ENCODE measurements at regions not wholly inside any gene's neighbourhood (a gene's known extent, or its start where the extent isn't known, plus 50 kb on each side); places are given as distances from the start of the nearest gene placed in this dataset.
A peak's percentile ranks its signal among the peaks of the same experiment; 100 is the strongest.

GRCh38 chr6:148203281-148203925 lies 139.2 kb upstream of the SASH1 start:
- Histone ChIP-seq H3K79me2 (ENCODE audit: control insufficient read depth, insufficient read depth, low read length) (no peaks in the 10 kb centered on the region), H3K18ac (ENCODE audit: low read length) (no peak overlapping the region), H3K9ac (ENCODE audit: low read length) (no peak overlapping the region), H3K27ac (ENCODE audit: low read depth, low read length) (no peak overlapping the region), H3K27me3 (ENCODE audit: insufficient read depth, low read length, poor library complexity) (no peaks in the 10 kb centered on the region), H2AK5ac (ENCODE audit: low read length) (no peak overlapping the region), H3K4me1 (ENCODE audit: control insufficient read depth, low read depth, low read length) (no peaks in the 10 kb centered on the region), H2BK120ac (ENCODE audit: low read depth, low read length) (no peak overlapping the region), H2BK15ac (replicated peaks; ENCODE audit: low read depth) (no peak overlapping the region), H3K4me2 (ENCODE audit: low read length) (no peak overlapping the region), H4K5ac (ENCODE audit: low read length) (no peak overlapping the region), H3K56ac (ENCODE audit: low read length) (no peak overlapping the region), H4K8ac (ENCODE audit: low read depth, low read length) (no peak overlapping the region), H3K4me3 (ENCODE audit: low read length) (no peak overlapping the region), H2BK5ac (ENCODE audit: low read length) (no peak overlapping the region), H3K4ac (ENCODE audit: low read depth, low read length) (no peak overlapping the region), H3K36me3 (ENCODE audit: control insufficient read depth, insufficient read depth, low read length) (no peaks in the 10 kb centered on the region), H3K79me1 (ENCODE audit: low read length) (no peaks in the 10 kb centered on the region), H3K23ac (ENCODE audit: low read length) (no peak overlapping the region)
- no CpG with 5 or more reads among the region's 9 CpGs for WGBS (ENCODE audit: extremely low coverage, insufficient coverage, low lambda C conversion rate)
- DNase-seq: no peak

GRCh38 chr6:148203970-148204369 lies 138.7 kb upstream of the SASH1 start:
- Histone ChIP-seq H3K4me1 (ENCODE audit: control insufficient read depth, low read depth, low read length) (no peaks in the 10 kb centered on the region), H3K79me2 (ENCODE audit: control insufficient read depth, insufficient read depth, low read length) (no peaks in the 10 kb centered on the region), H4K8ac (ENCODE audit: low read depth, low read length) (no peak overlapping the region), H3K27me3 (ENCODE audit: insufficient read depth, low read length, poor library complexity) (no peaks in the 10 kb centered on the region), H3K56ac (ENCODE audit: low read length) (no peak overlapping the region), H3K36me3 (ENCODE audit: control insufficient read depth, insufficient read depth, low read length) (no peaks in the 10 kb centered on the region), H3K4me2 (ENCODE audit: low read length) (no peak overlapping the region), H3K23ac (ENCODE audit: low read length) (no peak overlapping the region), H3K4ac (ENCODE audit: low read depth, low read length) (no peak overlapping the region), H4K5ac (ENCODE audit: low read length) (no peak overlapping the region), H3K4me3 (ENCODE audit: low read length) (no peak overlapping the region), H3K27ac (ENCODE audit: low read depth, low read length) (no peak overlapping the region), H2BK120ac (ENCODE audit: low read depth, low read length) (no peak overlapping the region), H3K9ac (ENCODE audit: low read length) (no peak overlapping the region), H2BK15ac (replicated peaks; ENCODE audit: low read depth) (no peak overlapping the region), H3K79me1 (ENCODE audit: low read length) (no peaks in the 10 kb centered on the region), H2AK5ac (ENCODE audit: low read length) (no peak overlapping the region), H2BK5ac (ENCODE audit: low read length) (no peak overlapping the region), H3K18ac (ENCODE audit: low read length) (no peak overlapping the region)
- DNase-seq: peak; percentile 16
- WGBS (ENCODE audit: extremely low coverage, insufficient coverage, low lambda C conversion rate): no CpG with 5 or more reads among the region's 9 CpGs

- Histone ChIP-seq H3K56ac (ENCODE audit: low read length) (no peak overlapping the region), H3K4me2 (ENCODE audit: low read length) (no peak overlapping the region), H3K27me3 (ENCODE audit: insufficient read depth, low read length, poor library complexity) (no peaks in the 10 kb centered on the region), H4K8ac (ENCODE audit: low read depth, low read length) (no peak overlapping the region), H3K4me3 (ENCODE audit: low read length) (no peak overlapping the region), H3K23ac (ENCODE audit: low read length) (no peak overlapping the region), H3K4ac (ENCODE audit: low read depth, low read length) (no peak overlapping the region), H3K4me1 (ENCODE audit: control insufficient read depth, low read depth, low read length) (no peaks in the 10 kb centered on the region), H4K5ac (ENCODE audit: low read length) (no peak overlapping the region), H2BK5ac (ENCODE audit: low read length) (no peak overlapping the region), H3K79me1 (ENCODE audit: low read length) (no peaks in the 10 kb centered on the region), H2AK5ac (ENCODE audit: low read length) (no peak overlapping the region), H2BK15ac (replicated peaks; ENCODE audit: low read depth) (no peak overlapping the region), H2BK120ac (ENCODE audit: low read depth, low read length) (no peak overlapping the region), H3K27ac (ENCODE audit: low read depth, low read length) (no peak overlapping the region), H3K9ac (ENCODE audit: low read length) (no peak overlapping the region), H3K79me2 (ENCODE audit: control insufficient read depth, insufficient read depth, low read length) (no peaks in the 10 kb centered on the region), H3K18ac (ENCODE audit: low read length) (no peak overlapping the region), H3K36me3 (ENCODE audit: control insufficient read depth, insufficient read depth, low read length) (no peaks in the 10 kb centered on the region)
- no peak for DNase-seq
- no CpG with 5 or more reads among the region's 3 CpGs for WGBS (ENCODE audit: extremely low coverage, insufficient coverage, low lambda C conversion rate)
Measured at GRCh38 chr6:148208298-148208697, 134.3 kb upstream of the SASH1 start.

GRCh38 chr6:148211777-148212324 lies 130.8 kb upstream of the SASH1 start:
- Histone ChIP-seq H3K4ac (ENCODE audit: low read depth, low read length) (no peak overlapping the region), H3K4me1 (ENCODE audit: control insufficient read depth, low read depth, low read length) (no peaks in the 10 kb centered on the region), H3K56ac (ENCODE audit: low read length) (no peak overlapping the region), H3K18ac (ENCODE audit: low read length) (no peak overlapping the region), H3K27ac (ENCODE audit: low read depth, low read length) (no peak overlapping the region), H3K9ac (ENCODE audit: low read length) (no peak overlapping the region), H3K36me3 (ENCODE audit: control insufficient read depth, insufficient read depth, low read length) (no peaks in the 10 kb centered on the region), H2BK5ac (ENCODE audit: low read length) (no peak overlapping the region), H2BK15ac (replicated peaks; ENCODE audit: low read depth) (no peak overlapping the region), H2BK120ac (ENCODE audit: low read depth, low read length) (no peak overlapping the region), H4K8ac (ENCODE audit: low read depth, low read length) (no peak overlapping the region), H3K79me1 (ENCODE audit: low read length) (no peaks in the 10 kb centered on the region), H3K4me3 (ENCODE audit: low read length) (no peak overlapping the region), H3K79me2 (ENCODE audit: control insufficient read depth, insufficient read depth, low read length) (no peaks in the 10 kb centered on the region), H2AK5ac (ENCODE audit: low read length) (no peak overlapping the region), H3K23ac (ENCODE audit: low read length) (no peak overlapping the region), H4K5ac (ENCODE audit: low read length) (no peak overlapping the region), H3K27me3 (ENCODE audit: insufficient read depth, low read length, poor library complexity) (no peaks in the 10 kb centered on the region), H3K4me2 (ENCODE audit: low read length) (no peak overlapping the region)
- no peak for DNase-seq
- whole genome bisulfite sequencing (ENCODE audit: extremely low coverage, insufficient coverage, low lambda C conversion rate): no CpG with 5 or more reads among the region's 11 CpGs

- no peak overlapping the region for H2BK120ac ChIP-seq (ENCODE audit: low read depth, low read length)
- no peak overlapping the region for H3K18ac ChIP-seq (ENCODE audit: low read length)
- no peak overlapping the region for H3K23ac ChIP-seq (ENCODE audit: low read length)
- no peak overlapping the region for H3K4ac ChIP-seq (ENCODE audit: low read depth, low read length)
- H2BK15ac ChIP-seq (replicated peaks; ENCODE audit: low read depth): no peak overlapping the region
- H3K4me3 ChIP-seq (ENCODE audit: low read length): no peak overlapping the region
- no peaks in the 10 kb centered on the region for H3K27me3 ChIP-seq (ENCODE audit: insufficient read depth, low read length, poor library complexity)
- no peaks in the 10 kb centered on the region for H3K79me1 ChIP-seq (ENCODE audit: low read length)
- no peak overlapping the region for H3K56ac ChIP-seq (ENCODE audit: low read length)
- no peak overlapping the region for H3K4me2 ChIP-seq (ENCODE audit: low read length)
- H3K9ac ChIP-seq (ENCODE audit: low read length): no peak overlapping the region
- H3K36me3 ChIP-seq (ENCODE audit: control insufficient read depth, insufficient read depth, low read length): no peaks in the 10 kb centered on the region
- H3K79me2 ChIP-seq (ENCODE audit: control insufficient read depth, insufficient read depth, low read length): no peaks in the 10 kb centered on the region
- H4K5ac ChIP-seq (ENCODE audit: low read length): no peak overlapping the region
- H3K4me1 ChIP-seq (ENCODE audit: control insufficient read depth, low read depth, low read length): no peaks in the 10 kb centered on the region
- H4K8ac ChIP-seq (ENCODE audit: low read depth, low read length): no peak overlapping the region
- no peak overlapping the region for H2AK5ac ChIP-seq (ENCODE audit: low read length)
- no peak for DNase-seq
- no CpG with 5 or more reads among the region's 3 CpGs for WGBS (ENCODE audit: extremely low coverage, insufficient coverage, low lambda C conversion rate)
- H2BK5ac ChIP-seq (ENCODE audit: low read length): no peak overlapping the region
- H3K27ac ChIP-seq (ENCODE audit: low read depth, low read length): no peak overlapping the region
Measured at GRCh38 chr6:148212366-148212765, 130.3 kb upstream of the SASH1 start.

GRCh38 chr6:148213366-148213765 lies 129.3 kb upstream of the SASH1 start:
- H3K27ac ChIP-seq (ENCODE audit: low read depth, low read length): no peak overlapping the region
- no CpG with 5 or more reads among the region's 3 CpGs for WGBS (ENCODE audit: extremely low coverage, insufficient coverage, low lambda C conversion rate)

More at GRCh38 chr6:148213366-148213765, 129.3 kb upstream of the SASH1 start:
- H3K56ac ChIP-seq (ENCODE audit: low read length): no peak overlapping the region
- H3K27me3 ChIP-seq (ENCODE audit: insufficient read depth, low read length, poor library complexity): no peaks in the 10 kb centered on the region
- no peaks in the 10 kb centered on the region for H3K79me1 ChIP-seq (ENCODE audit: low read length)
- H4K8ac ChIP-seq (ENCODE audit: low read depth, low read length): no peak overlapping the region
- no peaks in the 10 kb centered on the region for H3K36me3 ChIP-seq (ENCODE audit: control insufficient read depth, insufficient read depth, low read length)
- H3K23ac ChIP-seq (ENCODE audit: low read length): no peak overlapping the region
- H3K9ac ChIP-seq (ENCODE audit: low read length): no peak overlapping the region
- no peaks in the 10 kb centered on the region for H3K79me2 ChIP-seq (ENCODE audit: control insufficient read depth, insufficient read depth, low read length)
- no peak overlapping the region for H2BK15ac ChIP-seq (replicated peaks; ENCODE audit: low read depth)
- H3K4me2 ChIP-seq (ENCODE audit: low read length): no peak overlapping the region
- H4K5ac ChIP-seq (ENCODE audit: low read length): no peak overlapping the region
- no peak overlapping the region for H3K4me3 ChIP-seq (ENCODE audit: low read length)
- no peak overlapping the region for H3K18ac ChIP-seq (ENCODE audit: low read length)
- H2BK120ac ChIP-seq (ENCODE audit: low read depth, low read length): no peak overlapping the region
- H2AK5ac ChIP-seq (ENCODE audit: low read length): no peak overlapping the region
- no peak overlapping the region for H3K4ac ChIP-seq (ENCODE audit: low read depth, low read length)
- no peaks in the 10 kb centered on the region for H3K4me1 ChIP-seq (ENCODE audit: control insufficient read depth, low read depth, low read length)
- H2BK5ac ChIP-seq (ENCODE audit: low read length): no peak overlapping the region
- no peak for DNase-seq
